T-helper 1 cell treated with Interleukin-12 subunit alpha and Interleukin-12 subunit beta and Interleukin-4 antibody, amounts not matched to agents 30 ng/mL and 1 ng/mL, for 36 hours (primary cell): ENCODE measurements at regions not wholly inside any gene's neighbourhood (a gene's known extent, or its start where the extent isn't known, plus 50 kb on each side); places are given as distances from the start of the nearest gene placed in this dataset.

Experiments used
- intact Hi-C: fragments of 100-400 bp; cut with micrococcal nuclease; formaldehyde crosslinking; loops from one replicate; pipeline ENCODE4 v1.15.1; 2024

DNA sequence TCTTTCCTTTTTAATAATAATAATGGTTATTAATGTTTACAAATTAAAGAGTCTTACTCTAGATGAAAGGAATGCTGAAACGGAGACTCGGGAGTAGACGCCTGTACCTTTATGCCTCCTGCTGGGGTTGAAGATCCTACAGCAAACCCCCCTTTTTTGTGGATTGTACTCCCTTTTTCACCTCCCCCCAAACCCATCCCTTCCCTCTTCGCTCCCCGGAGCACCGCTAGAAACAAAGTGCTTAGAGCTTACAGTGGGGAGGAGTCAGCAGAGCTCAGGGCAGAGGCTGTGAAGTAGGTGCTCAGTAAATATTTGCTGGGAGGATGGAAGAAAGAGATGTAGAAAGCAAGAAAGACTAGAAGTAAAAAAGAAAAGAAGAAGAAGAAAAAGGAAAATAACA is 169.7 kb downstream of the NXPE2 start:
- intact Hi-C loops: no loop called here

DNA sequence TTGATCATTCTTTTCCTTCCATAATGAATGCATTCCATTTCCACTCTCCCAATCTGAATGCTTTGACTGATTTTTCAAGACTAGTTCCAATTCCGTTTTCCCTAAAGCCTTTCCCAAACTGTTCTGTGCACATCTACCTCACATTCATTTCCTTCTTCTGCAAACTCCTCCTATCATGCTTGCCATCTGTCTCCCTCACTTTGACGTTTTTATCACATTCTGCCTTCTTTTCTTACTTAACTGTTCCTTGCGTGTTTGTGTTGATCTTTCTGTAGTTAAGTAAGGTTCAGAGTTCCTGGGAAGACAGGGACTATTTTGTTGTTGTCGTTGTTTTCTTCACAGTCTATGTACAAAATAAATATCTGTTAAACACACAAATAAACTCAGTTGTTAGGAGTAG is 179.0 kb downstream of the NXPE2 start:
- intact Hi-C loops: no loop called here

DNA sequence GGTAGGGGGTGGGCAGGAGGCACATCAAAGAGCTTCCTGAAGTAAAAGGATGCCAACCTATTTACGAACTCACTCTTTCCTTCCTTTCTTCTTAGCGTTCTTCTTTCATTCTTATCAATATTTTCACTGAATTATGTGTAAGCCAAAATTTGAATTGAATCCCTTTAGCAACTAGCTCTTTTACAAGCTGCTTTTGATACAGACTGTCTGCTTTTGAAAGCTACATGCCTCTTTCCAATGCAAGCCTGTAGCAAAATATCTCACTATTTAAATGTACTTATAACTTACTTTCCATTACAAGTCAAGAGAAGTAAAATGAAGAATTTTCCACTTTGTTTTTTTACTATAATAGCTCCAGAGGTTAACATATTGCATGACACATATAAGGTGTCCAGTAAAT is 186.6 kb downstream of the NXPE2 start:
- intact Hi-C loops: no loop called here

DNA sequence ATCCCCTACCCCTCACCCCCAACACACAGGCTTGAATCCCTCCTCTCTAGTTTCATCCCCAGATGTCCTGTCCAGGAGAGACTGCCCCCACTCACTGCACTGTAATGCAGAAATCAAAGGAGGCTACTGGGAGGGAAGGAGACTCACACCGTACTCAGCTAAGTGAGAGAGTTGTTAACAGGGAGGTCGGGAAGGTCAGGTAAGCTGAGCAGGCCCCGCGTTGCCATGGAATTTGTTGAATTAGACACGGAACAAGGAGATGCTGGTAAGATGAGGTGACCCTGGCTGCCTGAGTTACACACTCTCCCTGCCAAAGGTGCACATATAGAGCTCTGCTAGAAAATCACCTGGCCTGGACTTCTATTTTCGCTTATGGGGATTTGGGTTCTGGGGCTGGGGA is 197.9 kb downstream of the NXPE2 start:
- intact Hi-C loops: no loop called here

DNA sequence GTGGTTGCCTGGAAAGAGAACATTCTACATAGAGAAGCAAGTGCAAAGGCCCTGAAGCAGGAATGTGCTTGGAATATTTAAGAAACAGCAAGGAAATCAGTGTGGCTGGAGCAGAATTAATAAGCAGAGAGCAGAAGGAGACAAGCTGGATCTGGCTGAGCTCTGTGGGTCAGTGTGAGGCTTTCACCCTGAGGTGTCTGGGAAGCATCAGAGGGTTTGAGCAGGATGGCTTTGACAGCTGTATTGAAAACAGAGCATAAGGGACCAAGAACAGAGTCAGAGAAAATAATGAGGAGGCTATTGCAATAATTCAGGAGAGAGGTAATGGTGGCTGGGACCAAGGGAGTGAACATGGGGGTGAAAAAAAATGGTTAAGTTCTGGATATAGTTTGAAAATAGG is 199.6 kb downstream of the NXPE2 start:
- intact Hi-C loops: no loop called here

DNA sequence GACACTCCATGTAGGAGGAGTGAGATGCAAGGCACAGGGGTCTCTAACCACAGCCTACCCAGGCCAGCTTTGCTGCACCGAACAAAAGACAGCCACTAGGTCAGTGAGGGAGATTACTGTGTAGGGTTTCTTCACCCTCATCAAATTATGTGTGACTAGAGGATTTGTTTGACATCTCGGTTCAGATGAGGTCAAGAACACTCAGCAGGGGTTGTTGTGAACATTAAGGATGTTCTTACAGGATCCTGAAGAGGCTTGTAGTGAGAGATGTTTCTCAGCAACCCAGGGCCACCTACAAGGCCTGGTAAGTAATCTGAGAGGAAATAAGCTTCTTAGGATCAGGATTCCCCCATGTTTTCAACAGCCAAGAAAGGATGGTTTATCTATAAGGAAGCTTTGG is 202.1 kb downstream of the NXPE2 start:
- intact Hi-C loops: no loop called here

DNA sequence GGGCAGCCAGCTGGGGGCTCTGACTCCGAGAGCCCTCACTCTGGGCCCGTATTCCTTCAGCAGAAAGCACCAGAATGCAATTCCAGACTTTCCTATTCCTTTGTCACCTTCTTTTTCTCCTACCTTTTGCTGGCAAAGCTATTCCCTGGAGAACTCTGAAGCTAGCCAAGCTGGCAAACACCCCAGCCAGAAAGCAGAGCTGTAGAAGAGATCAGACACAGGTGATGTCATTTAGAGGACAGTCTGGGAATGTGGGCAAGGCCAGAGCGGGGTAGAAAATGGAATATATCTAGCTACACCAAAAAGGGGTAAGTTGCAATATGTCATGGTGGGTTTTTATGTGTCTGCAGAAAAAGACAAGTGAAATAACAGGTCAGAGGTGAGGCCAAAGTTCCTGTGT is 205.1 kb downstream of the NXPE2 start:
- intact Hi-C loops: no loop called here

DNA sequence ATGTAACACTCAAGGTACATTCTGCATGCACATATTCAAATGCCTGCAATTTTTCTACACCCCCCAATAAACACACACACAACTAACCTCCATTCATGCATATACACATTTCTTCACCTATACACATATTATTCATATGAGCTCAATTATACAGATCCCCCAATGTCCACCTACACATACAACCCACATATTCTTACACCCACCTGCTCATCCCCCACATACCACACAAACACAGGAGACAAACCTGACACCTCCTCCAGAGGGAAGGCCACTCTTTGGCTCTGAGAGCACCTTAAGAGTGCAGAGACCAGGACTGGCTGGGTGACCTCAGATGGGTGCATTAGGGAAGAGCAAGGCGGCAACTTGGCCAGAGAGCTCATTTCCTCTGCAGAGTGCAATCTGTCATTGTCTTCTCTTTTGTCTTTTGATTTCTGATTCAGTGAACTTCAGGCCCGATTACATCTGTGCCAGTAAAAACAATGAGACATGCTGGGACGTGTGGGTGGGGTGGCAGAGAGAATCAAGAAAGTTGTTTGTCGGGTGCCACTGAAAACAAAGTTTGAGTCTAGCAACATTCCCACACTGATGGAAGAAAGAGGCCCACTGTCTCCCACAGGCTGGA is 208.4 kb downstream of the NXPE2 start:
- intact Hi-C loops: no loop called here

DNA sequence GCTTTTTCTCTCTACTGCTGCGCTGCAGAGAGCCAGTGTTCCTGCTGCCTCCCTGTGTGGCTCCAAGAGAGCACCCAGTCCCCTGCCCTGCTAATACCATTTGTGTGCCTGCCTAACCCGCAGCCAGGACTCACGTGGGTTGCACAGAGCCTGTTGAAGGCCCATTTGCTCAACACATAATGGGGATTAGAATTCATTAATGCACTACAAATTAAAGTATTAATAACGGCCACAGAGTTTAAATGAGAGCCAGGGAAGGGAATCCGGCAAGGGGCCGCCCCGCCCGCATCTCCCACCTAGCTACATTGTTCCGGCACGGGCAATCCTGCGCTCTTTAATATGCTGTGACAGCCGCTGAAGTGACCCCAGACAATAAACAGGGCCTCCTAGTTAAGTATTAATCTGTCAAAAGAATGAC is 211.3 kb downstream of the NXPE2 start:
- intact Hi-C loops: no loop called here

DNA sequence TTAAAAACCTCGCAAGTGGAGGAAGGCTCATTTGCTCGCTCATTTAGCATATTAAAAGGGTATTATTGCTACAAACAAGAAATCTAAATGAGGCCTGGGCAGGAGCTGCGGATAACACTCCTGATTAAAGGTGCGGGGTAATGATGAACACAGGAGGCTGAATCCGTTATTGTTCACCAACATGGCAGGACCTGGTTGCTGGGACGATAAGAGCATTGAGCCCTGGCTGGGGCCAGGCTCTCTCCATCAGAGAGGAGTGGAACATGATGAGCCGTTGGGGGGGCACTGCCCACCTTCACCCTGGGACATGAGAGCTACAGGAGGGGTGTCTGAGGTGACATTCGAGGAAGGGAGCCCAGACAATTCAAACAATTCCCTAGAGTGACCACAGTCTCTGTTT is 211.7 kb downstream of the NXPE2 start:
- intact Hi-C loops: no loop called here

DNA sequence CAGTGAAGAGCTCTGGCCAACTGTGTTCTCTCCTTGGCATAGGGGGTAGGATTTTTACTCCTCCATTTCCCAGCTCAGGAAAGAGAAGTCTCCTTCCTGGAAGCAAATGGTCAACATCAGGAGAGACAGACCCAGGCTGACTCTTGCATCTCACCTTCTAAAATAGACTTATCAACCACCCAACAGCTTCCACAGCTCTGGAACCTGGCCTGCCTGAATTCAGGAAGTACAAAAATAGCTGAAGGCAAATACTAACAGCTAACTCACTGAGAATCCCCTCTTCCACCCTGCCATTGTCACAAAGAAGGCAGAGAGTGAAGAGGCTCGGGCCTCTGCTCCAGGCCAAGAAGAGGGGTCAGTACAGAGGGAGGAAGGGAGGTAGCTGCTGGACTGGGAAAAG is 213.6 kb downstream of the NXPE2 start:
- intact Hi-C loops: no loop called here

DNA sequence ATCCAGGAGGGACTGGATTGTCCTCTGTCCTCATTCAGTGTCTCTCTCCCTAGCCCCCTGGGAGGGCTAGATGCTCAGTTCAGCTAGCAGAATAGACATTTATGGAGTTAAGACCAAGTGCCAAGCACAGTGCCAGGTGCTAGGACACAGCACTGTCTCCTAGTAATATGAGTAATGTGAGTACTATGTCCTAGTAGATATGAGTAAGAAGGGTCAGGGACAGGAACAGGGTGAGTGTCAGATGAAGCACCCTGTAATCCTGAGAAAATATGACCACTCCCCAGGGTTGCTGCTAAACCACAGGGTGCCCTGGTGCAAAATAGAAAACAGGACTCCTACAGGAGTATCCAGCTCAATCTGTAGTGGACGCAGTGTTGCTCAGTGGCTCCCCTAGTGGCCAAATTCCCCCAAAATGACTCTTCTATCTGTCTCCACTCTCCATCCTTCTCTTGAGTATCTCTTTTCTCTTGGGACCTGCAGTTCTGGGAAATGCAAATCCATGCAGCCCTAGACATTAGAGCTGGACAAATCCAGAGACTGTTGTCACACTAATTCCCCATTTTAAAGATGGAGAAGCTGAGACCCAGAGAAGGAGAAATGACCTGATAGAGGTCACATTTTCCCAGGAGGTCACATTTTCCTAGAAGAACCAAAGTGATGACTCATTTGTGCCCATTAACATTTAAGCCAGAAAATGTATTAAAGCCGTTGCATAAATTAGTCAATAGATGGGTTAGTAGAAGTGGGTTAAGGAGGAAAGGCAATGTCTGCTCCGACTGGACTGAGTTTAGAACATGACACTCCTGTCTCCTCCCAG is 214.3 kb downstream of the NXPE2 start:
- intact Hi-C loops: no loop called here

DNA sequence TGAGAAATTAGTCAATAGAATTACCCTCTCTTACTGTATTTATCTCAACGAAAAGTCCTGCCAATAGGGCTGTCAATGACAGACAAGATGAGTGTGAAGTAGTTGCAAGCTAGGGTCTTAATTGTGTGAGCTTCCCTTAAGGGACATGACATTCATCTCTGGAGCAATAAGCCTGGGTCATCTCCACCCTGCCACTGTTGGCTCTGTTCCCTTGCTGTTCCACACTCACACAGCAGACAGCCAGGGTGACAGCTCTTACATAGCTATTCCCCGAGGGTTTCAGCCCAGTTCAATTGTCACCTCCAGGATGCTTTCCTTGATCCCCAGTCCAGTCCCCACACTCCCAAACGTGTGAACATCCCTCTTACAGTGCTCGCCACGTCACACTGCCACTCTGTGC is 215.0 kb downstream of the NXPE2 start:
- intact Hi-C loops: no loop called here

DNA sequence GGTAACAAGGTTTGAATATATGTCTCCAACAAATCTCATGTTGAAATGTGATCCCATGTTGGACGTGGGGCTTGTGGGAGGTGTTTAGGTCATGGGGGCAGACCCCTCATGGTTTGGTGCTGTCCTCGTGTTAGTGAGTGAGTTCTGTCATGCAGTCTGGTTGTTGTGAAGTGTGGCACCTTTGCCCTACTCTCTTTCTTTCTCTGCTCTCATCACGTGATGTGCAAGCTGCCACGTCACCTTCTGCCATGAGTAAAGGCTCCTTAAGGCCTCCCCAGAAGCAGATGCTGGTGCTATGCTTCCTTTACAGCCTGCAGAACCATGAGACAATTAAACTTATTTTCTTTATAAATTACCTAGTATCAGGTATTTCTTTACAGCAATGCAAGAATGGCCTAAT is 218.3 kb downstream of the NXPE2 start:
- intact Hi-C loops: no loop called here

DNA sequence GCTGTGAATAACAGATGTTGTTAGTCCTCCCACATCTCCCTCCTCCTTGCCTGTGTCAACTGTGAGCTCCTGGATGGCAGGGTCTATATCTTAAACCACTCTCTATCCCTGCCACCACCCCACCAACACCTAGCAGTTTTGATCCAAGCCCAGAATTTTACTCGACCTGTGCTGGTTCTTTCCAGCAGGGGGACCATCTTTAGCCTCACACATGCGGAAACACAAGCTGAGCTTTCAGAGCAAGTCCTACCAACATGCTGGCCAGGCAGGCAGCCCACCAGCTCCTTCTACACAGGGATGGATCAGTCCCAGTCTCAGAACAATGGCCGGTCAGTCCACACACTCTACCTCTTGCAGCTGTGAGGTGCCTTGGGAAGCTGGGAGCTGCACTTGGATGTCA is 231.5 kb downstream of the NXPE2 start:
- intact Hi-C loops: no loop called here

DNA sequence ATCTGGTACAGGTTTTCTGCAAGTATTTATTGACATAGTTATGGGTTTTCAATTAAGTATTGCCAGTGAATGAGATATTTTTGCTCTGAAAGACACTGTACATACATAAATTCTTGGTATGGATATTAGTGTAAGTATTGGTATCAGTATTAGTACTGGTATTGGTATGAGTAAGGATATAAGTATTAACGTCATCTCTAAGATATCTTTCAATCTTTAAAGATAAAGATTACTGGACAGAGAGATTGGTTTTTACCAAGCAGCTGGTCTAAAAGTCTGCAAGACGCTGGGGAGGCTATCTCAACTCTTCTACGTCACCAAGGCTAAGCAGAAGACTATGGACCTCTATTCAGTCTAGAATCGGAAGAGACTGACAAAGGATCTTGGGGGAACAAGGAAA is 234.5 kb downstream of the NXPE2 start:
- intact Hi-C loops: no loop called here

DNA sequence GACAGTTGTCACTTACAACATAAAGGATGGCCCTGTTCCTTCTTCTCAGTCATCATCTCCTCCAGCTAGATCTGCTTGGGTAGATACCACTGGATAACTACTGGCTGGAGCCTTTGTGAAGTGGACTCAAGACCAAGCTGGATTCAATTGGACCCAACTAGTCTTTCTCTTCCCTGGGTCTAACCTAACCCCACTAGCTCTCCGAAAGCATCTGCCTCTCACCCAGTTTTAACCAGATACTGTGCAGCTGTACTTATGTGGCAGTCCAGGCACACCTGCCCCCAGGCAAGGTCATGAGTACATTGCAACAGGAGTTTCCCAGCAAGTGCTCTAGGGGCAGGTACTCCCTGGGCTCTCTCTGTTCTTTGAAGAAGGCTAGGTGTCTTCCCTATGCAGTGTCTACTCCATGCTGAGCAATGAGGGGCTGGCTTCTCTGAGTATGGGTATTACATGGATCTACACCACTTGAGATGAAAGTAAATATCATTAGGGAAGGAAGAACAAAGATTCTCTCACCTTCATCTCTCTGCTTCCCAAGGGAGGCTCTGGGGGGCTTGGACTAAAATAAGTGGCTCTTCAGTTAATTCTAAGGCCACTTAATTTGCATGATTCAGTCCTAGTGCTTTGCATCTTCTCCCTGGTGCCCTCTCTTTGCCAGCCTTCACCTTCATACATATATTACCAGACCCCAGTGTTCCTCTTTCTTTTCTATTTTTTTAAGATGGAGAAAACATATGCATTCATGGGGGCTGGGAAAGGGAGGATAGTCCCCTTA is 236.1 kb downstream of the NXPE2 start:
- intact Hi-C loops: no loop called here

DNA sequence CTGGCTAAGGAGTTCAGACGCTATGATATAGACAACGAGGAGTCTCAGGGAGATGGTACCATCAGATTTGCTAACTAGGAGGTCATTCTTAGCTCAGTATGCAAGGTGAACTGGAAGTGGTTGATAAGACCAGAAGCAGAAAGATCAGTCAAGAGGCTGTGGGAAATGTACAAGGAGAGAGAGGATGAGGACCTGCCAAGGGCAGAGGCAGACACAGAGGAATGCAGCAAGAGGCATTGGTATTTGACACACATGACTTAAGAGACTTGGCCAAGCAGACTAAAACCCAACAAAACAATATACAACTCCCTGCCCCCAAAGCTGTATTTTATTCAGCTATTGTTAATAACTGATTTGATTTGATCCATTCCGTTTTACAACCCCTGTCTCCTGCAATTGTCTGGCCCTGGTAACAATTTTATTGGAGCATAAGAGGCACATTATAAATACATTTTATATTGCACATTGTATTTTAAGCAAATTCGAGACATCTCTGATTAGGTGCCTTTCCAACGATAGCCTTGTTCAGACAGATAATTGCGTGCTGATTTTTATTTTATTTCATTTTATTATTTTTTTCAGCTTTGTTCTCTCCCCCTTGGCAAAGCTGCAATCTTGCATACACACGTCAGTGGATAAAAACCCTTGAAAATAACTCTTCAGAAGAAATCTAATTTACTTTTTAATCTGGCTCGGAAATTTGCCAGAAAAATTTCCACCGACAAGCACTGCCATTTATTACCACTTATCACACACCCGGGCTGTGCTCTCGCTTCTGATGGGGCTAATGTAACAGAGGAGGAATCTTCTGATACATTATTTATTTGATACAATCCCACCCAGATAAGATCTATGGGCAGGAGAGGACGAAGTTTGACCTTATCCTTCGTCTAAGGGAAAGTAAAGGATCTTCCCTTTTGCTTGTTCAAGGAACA is 237.8 kb downstream of the NXPE2 start:
- intact Hi-C loops: no loop called here

DNA sequence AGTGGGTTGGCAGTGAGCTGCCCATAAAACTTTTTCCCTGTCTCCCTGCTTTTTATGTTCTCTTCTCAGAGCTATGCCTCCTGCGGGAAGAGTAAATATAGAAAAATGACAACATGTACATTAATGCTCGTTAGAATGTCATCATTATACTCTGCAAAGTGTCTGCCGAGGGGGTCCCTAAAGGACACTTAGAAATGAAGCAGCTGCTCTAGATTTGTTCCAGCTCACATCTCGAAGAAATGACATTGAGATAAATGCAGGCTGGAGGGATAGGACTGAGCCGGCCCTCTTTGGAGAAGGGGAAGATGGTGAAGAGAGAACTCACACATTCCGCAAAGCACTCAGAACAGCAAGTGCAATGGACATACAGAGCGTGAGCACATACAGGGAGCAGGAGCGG is 240.0 kb downstream of the NXPE2 start:
- intact Hi-C loops: no loop called here

DNA sequence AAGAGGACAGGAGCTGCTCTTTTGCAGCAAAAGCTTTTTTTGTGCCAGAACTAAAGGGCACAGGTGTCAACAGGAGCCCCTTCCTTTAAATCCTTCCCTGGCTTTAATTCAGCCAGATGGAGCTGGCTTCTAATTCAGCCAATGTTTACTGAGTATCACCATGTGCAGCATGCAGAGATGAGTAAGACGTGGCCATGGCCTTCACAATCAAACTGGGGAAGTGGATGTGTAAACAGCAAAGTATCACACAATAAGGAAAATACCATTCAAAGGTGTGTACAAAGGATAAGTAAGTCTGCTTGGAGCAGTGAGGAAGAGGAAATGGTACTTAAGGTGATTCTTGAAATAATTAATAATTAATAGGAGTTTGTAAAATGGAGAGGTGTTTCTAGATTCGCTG is 243.4 kb downstream of the NXPE2 start:
- intact Hi-C loops: no loop called here

DNA sequence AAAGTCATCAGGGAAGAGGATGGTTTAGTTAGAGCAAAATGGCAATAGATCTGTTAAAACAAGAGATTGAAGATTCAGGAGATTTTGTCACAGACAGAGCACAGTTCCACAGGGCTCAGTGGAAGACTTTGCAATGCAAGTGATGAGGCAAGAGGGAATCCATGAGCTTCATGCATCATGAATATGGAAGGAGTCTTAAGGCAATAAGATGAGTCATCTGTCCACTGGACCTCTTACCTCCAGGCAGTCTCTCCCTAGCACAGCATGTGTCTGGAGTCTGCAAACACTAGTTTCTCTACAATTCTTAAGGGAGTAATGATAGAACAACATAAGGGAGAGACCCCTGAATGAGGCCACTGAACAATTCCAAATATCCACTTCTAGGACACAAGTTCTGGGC is 245.7 kb downstream of the NXPE2 start:
- intact Hi-C loops: no loop called here
